Activated naive CD8-positive, alpha-beta T cell treated with anti-CD3 and anti-CD28 coated beads, Interleukin-2, amount 10 ng/mL, durations not matched to agents 7 days and 5 days (primary cell): ENCODE measurements at regions not wholly inside any gene's neighbourhood (a gene's known extent, or its start where the extent isn't known, plus 50 kb on each side); places are given as distances from the start of the nearest gene placed in this dataset.

ENCODE experiments used
- ATAC-seq: fragments of 150-1000 bp; cut with Tn5 transposase; one replicate; pipeline ENCODE4 v1.10.0; 2021; ENCODE audit warnings: low read depth, moderate library complexity
- POLR2A ChIA-PET: fragments of 350-600 bp; sonication (Branson Sonifier 250); formaldehyde crosslinking; loops from one replicate; lab custom pipeline; 2021; ENCODE audit warnings: antibody characterized with exemption; lab: Charles Lee
- DNase-seq: peaks from one replicate; pipeline ENCODE4 v3.0.0; 2021
- H3K27ac Mint-ChIP-seq: one replicate; pipeline ENCODE4 v1.8.0; 2022; ENCODE audit warnings: mild to moderate bottlenecking, mixed read lengths
- H3K27me3 Mint-ChIP-seq: one replicate; pipeline ENCODE4 v1.8.0; 2022; ENCODE audit warnings: mild to moderate bottlenecking, moderate library complexity, mixed read lengths
- H3K36me3 Mint-ChIP-seq: one replicate; pipeline ENCODE4 v1.8.0; 2021; ENCODE audit warnings: mild to moderate bottlenecking, mixed read lengths
- H3K4me1 Mint-ChIP-seq: one replicate; pipeline ENCODE4 v1.8.0; 2021; ENCODE audit warnings: mixed read lengths
- H3K4me3 Mint-ChIP-seq: one replicate; pipeline ENCODE4 v1.8.0; 2022; ENCODE audit warnings: mild to moderate bottlenecking, moderate library complexity, mixed read lengths
- H3K9me3 Mint-ChIP-seq: one replicate; pipeline ENCODE4 v1.8.0; 2021; ENCODE audit warnings: mixed read lengths

DNA sequence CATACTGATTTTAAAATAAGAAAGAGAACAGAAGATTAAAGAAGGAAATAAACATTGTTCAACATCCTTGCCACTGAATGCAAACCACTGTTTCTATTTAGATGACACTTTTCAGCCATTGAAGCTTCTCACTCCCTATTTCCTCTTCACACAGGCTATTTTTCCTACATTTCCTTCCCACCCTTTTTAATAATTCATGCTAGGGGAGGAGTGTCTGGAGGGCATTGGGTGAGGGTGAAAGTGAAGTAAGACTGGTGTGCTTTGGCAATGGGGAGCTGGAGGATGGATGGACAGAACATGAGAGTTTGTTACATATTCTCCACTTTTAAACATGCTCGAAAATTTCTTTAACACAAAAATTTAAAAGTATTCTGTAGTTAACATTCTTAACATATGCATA, 168.8 kb upstream of the GLI3 start:
- no peak overlapping the region for H3K27ac Mint-ChIP-seq
- H3K36me3 Mint-ChIP-seq: no peaks in the 10 kb centered on the region
- DNase-seq: no peak
- ATAC-seq: no peak
- H3K4me3 Mint-ChIP-seq: no peak overlapping the region
- no peaks in the 10 kb centered on the region for H3K27me3 Mint-ChIP-seq
- H3K9me3 Mint-ChIP-seq: no peaks in the 10 kb centered on the region
- POLR2A ChIA-PET: no interaction called here
- no peaks in the 10 kb centered on the region for H3K4me1 Mint-ChIP-seq

DNA sequence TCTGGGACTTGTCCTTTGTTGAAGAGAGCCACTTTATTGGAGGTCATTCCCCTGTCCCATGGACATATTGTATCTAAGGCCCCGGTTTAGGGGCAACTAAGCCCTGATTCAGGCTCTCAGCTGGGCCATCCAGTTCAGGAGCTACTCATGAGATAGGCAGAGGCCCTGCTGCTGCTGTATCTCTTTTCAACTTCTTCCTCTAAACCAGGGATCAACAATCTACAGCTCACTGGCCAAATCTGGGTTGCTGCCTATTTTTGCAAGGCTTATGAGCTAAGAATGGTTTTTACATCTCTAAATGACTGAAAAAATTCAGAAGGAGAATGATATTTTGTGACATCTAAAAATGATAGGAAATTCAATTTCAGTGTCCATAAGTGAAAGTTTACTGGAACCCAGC, 166.8 kb upstream of the GLI3 start:
- Mint-ChIP-seq H3K4me3 (no peak overlapping the region), H3K4me1 (no peaks in the 10 kb centered on the region), H3K27ac (no peak overlapping the region), H3K36me3 (no peaks in the 10 kb centered on the region), H3K9me3 (no peaks in the 10 kb centered on the region), H3K27me3 (no peaks in the 10 kb centered on the region)
- POLR2A ChIA-PET: no interaction called here
- no peak for ATAC-seq
- no peak for DNase-seq

DNA sequence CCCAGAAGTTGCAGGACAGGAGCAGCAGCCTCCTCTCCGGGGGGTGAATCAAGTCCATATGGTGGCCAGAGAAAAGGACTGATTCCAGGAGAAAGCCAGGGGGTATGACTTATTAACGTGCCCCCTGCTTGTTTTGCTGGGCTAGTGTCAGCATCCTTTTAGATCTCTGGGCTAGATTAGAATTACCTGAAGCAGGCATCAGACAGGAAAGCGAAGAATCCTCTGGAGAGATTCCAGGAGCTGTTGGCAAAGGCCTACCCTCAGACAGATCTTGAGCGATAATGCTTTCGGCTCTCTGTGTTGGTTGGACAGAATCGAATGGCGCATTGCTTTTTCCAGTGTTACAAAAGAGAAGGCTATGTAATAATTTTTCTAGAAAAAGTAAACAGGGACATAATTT, 164.0 kb upstream of the GLI3 start:
- ATAC-seq (no peak), DNase-seq (no peak)
- H3K27ac Mint-ChIP-seq: no peak overlapping the region
- H3K27me3 Mint-ChIP-seq: no peaks in the 10 kb centered on the region
- H3K4me1 Mint-ChIP-seq: no peaks in the 10 kb centered on the region
- POLR2A ChIA-PET: no interaction called here
- H3K36me3 Mint-ChIP-seq: no peaks in the 10 kb centered on the region
- H3K9me3 Mint-ChIP-seq: no peaks in the 10 kb centered on the region
- no peak overlapping the region for H3K4me3 Mint-ChIP-seq

DNA sequence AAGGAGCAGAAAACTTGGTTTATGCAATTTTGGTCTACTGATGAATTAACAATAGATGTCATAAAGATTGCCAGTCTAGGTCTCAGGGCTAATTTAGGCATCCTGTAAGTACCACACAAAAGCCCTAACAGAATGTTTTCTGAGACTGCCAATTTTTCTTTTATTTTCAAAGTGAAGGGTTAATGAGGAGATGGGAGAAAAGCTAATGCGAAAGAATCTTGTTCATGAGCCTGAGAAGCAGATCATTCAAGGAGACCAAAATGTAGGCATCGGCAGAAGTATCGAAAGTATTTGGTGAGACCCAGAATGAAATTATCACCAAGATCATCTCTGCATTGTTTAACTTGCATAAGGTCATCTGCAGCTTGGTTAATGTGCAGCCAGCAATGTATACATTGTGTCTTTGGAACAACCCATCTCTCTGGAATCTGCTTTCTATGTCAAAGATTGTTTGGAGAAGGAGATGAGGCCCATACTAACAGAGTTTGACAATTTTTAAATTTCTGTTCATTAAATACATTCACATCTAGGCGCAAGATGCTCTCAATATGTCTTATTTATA, 163.3 kb upstream of the GLI3 start:
- H3K4me1 Mint-ChIP-seq: no peaks in the 10 kb centered on the region
- H3K36me3 Mint-ChIP-seq: no peaks in the 10 kb centered on the region
- H3K27ac Mint-ChIP-seq: no peak overlapping the region
- no peak overlapping the region for H3K4me3 Mint-ChIP-seq
- no peak for DNase-seq
- POLR2A ChIA-PET: no interaction called here
- H3K9me3 Mint-ChIP-seq: no peaks in the 10 kb centered on the region
- H3K27me3 Mint-ChIP-seq: no peaks in the 10 kb centered on the region
- ATAC-seq: no peak

DNA sequence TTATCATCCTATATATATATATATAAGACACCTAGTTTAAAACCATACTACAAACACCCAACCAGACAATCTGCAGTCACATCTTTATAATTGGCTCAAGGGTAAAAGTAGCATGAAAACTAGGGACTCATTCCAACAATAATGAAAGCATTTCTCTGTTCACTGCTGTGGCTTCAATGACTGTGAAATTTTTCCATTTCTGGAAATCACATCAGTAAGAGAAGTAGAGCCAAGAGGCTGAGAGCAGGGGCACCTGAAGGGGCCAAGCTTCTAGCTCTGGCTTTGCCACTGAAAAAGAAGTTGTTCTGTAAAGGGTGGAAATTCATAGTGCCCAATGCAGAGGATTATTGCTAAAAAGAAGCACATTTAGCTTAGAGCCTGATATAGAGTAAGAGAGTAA, 158.6 kb upstream of the GLI3 start:
- Mint-ChIP-seq H3K27me3 (no peaks in the 10 kb centered on the region), H3K36me3 (no peaks in the 10 kb centered on the region), H3K27ac (no peak overlapping the region), H3K4me1 (no peaks in the 10 kb centered on the region), H3K9me3 (no peaks in the 10 kb centered on the region), H3K4me3 (no peak overlapping the region)
- ATAC-seq (no peak), DNase-seq (no peak)
- POLR2A ChIA-PET: no interaction called here

DNA sequence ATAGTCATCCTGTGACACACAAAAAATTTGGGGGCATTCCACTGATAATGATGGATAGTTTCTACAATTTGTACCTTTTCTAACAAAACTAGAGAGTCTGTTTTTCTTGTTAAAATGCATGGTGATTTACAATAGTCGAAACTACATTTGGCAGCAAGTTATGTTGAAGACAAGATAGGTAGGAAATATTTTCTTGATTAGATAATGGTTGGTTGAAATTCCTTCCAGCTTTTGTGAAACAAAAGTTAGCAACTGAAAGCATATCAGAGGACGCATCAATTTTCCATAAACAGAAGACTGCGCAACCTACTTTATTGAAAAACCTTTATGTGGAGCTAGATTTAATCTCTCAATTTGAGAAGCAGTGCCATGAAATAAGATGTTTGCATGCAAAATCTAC, 155.8 kb upstream of the GLI3 start:
- Mint-ChIP-seq H3K4me3 (no peak overlapping the region), H3K4me1 (no peaks in the 10 kb centered on the region), H3K27ac (no peak overlapping the region), H3K9me3 (no peaks in the 10 kb centered on the region), H3K36me3 (no peaks in the 10 kb centered on the region), H3K27me3 (no peaks in the 10 kb centered on the region)
- DNase-seq (no peak), ATAC-seq (no peak)
- POLR2A ChIA-PET: no interaction called here

DNA sequence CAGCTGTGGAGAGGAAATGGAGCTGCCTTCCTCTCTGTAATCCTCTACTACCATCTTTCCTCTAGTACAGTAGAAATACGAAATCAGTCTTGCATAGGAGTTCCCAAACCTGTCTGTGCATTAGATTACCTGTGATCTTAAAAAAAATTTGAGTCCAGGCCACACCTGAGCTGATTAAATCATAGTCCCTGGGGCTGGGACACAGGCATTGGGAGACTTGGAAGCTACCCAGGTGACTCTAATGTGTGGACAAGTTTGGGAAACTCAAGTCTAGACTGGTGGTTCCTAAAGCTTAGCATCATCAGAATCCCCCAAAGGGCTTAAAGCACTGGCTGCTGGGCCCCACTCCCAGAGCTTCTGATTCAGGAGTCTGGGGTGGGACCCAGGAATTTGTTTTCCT, 152.7 kb upstream of the GLI3 start:
- no peak for ATAC-seq
- no peaks in the 10 kb centered on the region for H3K36me3 Mint-ChIP-seq

DNA sequence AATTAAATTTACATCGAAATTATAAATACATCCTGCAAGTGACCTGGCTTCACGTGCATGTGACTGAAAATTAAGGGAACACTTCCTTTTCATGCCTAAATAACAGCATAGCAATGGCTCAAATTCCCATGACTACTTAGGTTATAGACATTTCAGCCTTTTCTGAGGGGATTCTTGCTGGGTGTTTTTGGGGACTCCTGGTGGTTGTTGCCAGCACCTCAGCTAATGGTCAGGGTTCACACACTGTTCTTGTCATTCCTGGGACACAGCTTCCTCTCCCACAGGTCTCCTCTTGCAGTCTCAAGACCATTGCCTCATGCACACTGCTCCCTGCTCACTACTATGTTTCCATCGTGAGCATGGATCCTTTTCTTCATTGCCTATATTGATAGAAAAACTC, 148.9 kb upstream of the GLI3 start:
- Mint-ChIP-seq H3K36me3 (no peaks in the 10 kb centered on the region), H3K9me3 (no peaks in the 10 kb centered on the region), H3K27ac (no peak overlapping the region), H3K4me1 (no peaks in the 10 kb centered on the region), H3K4me3 (no peak overlapping the region), H3K27me3 (no peaks in the 10 kb centered on the region)
- POLR2A ChIA-PET: interaction anchor here (0.6 kb wide), 1 partner anchor 38 kb away, joined by 4 read pairs; no protein-coding TSS in a partner anchor
- no peak for DNase-seq
- ATAC-seq: no peak

More for the DNA sequence above, 152.7 kb upstream of the GLI3 start:
- no peak for DNase-seq
- Mint-ChIP-seq H3K4me3 (no peak overlapping the region), H3K4me1 (no peaks in the 10 kb centered on the region), H3K27ac (no peak overlapping the region), H3K9me3 (no peaks in the 10 kb centered on the region), H3K27me3 (no peaks in the 10 kb centered on the region)
- POLR2A ChIA-PET: no interaction called here

DNA sequence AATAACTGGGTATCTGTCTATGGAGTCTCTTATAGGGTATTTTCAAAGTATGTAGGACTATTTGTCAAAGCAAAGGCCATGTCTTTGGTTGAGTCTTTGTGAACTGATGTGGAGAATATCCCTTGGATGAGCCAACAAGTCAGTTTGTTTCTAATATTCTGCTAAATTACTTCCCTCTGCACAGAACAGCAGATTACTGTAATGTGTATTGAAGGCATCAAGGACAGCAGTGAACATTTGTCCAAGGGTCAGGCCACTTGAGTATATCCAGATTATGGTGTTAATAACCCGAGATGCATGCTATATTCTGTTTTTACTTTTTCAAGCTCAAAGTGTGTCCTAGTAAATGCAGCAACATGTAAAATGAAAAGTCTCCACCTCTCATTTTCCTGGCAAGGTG, 144.2 kb upstream of the GLI3 start:
- H3K4me3 Mint-ChIP-seq: no peak overlapping the region
- no peaks in the 10 kb centered on the region for H3K9me3 Mint-ChIP-seq
- POLR2A ChIA-PET: no interaction called here
- no peak overlapping the region for H3K27ac Mint-ChIP-seq
- H3K36me3 Mint-ChIP-seq: no peaks in the 10 kb centered on the region
- no peaks in the 10 kb centered on the region for H3K4me1 Mint-ChIP-seq
- ATAC-seq (no peak), DNase-seq (no peak)
- H3K27me3 Mint-ChIP-seq: no peaks in the 10 kb centered on the region

DNA sequence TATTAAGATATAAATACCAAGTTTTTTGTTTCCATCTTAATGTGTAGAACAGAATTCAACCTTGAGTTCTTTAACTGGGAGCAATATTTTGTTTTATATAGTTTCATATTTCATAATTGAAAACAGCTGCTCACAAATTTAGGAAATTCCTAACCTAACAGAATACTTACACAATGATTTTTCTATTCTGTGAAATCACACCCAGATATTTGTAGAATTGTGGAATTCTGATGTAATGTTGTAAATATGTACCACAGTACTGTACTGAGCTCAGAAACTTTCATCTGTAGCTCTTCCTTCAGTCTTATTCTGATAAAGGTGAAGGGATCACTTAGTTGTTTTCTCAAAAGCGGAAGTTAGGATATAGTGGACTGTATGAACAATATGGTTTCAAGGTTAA, 143.4 kb upstream of the GLI3 start:
- no peak overlapping the region for H3K27ac Mint-ChIP-seq

DNA sequence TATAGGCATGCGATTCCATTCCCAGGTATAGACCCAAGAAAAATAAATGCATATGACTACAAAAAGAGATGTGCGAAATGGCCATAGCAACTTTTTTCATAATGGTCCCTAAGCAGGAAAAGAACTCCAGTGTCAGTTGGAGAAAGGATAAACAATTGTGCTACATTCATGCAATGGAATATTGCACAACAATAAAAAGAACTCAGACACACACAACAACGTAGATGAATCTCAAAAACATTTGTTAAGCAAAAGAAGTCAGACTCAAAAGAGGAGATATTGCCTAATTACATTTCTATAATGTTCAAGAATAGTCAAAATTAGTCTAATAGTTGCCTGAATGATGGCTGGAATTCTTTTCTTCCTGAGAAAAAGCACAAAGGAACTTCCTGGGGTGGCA, 141.1 kb upstream of the GLI3 start:
- Mint-ChIP-seq H3K4me1 (no peaks in the 10 kb centered on the region), H3K9me3 (no peaks in the 10 kb centered on the region), H3K27me3 (no peaks in the 10 kb centered on the region), H3K4me3 (no peak overlapping the region), H3K36me3 (no peaks in the 10 kb centered on the region), H3K27ac (no peak overlapping the region)
- no peak for DNase-seq
- no peak for ATAC-seq
- POLR2A ChIA-PET: no interaction called here

More for the DNA sequence above, 143.4 kb upstream of the GLI3 start:
- Mint-ChIP-seq H3K27me3 (no peaks in the 10 kb centered on the region), H3K4me1 (no peaks in the 10 kb centered on the region), H3K4me3 (no peak overlapping the region), H3K36me3 (no peaks in the 10 kb centered on the region), H3K9me3 (no peaks in the 10 kb centered on the region)
- ATAC-seq (no peak), DNase-seq (no peak)
- POLR2A ChIA-PET: no interaction called here

DNA sequence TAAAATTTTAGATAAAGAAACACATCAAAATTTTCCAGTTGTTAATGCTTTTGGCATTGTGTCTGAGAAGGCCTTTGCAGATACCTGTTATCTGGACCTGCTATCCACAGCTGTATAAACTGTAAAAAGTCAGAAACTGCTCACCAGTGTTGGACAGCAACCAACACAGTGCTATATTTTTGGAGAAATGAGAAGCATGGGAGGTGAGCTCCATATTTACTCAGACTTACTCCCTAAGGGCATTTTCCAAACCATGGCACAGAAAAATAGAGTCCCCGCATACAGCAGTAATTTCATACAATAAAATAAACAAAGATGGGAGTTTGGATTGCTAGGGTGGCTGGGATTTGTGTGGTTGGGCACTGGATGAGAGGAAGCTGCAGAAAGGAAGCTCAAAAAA, 136.3 kb upstream of the GLI3 start:
- no peak overlapping the region for H3K27ac Mint-ChIP-seq
- no peak for ATAC-seq
- H3K9me3 Mint-ChIP-seq: peaks cover 4% of the 10 kb centered on the region
- no peak for DNase-seq
- POLR2A ChIA-PET: no interaction called here
- H3K27me3 Mint-ChIP-seq: no peaks in the 10 kb centered on the region
- no peak overlapping the region for H3K4me3 Mint-ChIP-seq
- no peaks in the 10 kb centered on the region for H3K4me1 Mint-ChIP-seq
- H3K36me3 Mint-ChIP-seq: no peaks in the 10 kb centered on the region

DNA sequence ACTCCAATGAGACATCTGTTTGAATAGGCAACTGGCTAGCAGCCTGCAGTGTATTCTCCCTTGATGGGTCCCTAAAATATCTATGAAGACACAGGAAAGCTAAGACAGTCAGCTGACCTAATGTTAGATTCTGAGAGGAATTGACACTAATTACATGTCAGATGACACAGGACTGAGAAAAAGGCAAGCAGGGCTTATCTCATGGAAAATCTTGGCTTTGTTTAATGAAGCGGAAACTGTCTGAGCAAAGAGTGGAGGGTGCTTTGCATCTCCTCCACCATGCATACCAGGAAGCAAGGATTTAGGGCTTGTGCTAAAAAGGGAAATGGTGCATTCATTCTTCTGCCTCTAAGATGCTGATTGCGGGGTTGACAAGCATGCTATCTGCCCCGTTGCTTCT, 135.5 kb upstream of the GLI3 start:
- no peak for ATAC-seq
- POLR2A ChIA-PET: no interaction called here
- H3K27ac Mint-ChIP-seq: no peak overlapping the region

DNA sequence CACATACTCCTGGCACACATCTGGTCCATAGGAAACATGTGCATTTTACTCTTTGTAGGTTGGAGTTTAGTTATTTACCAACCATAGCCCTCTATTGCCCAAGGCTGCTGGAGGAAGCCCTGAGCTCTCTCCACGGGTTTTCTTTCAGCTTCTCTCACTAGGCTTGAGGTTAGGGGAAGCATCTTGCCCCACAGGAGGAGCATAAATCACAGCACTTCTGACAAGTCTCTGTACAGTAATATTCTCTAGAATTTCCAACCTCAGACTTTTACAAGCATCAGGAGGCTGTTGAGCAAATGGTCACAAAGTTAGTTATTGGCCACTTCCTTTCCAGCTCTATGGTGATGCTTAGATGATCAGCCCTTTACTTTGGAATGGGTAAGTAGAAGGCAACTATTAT, 122.9 kb upstream of the GLI3 start:
- ATAC-seq (no peak), DNase-seq (no peak)
- no peak overlapping the region for H3K4me3 Mint-ChIP-seq
- H3K36me3 Mint-ChIP-seq: no peaks in the 10 kb centered on the region
- no peak overlapping the region for H3K27ac Mint-ChIP-seq
- H3K4me1 Mint-ChIP-seq: no peaks in the 10 kb centered on the region
- POLR2A ChIA-PET: no interaction called here
- peaks cover 9% of the 10 kb centered on the region for H3K9me3 Mint-ChIP-seq
- H3K27me3 Mint-ChIP-seq: no peaks in the 10 kb centered on the region

More for the DNA sequence above, 135.5 kb upstream of the GLI3 start:
- no peaks in the 10 kb centered on the region for H3K36me3 Mint-ChIP-seq
- H3K27me3 Mint-ChIP-seq: no peaks in the 10 kb centered on the region
- DNase-seq: no peak
- H3K4me3 Mint-ChIP-seq: no peak overlapping the region
- H3K4me1 Mint-ChIP-seq: no peaks in the 10 kb centered on the region
- H3K9me3 Mint-ChIP-seq: peaks cover 5% of the 10 kb centered on the region
